ENCODE measurements at regions not wholly inside any gene's neighbourhood (a gene's known extent, or its start where the extent isn't known, plus 50 kb on each side); places are given as distances from the start of the nearest gene placed in this dataset.
"Not testable (repeated sequence)": the region's sequence is repeated elsewhere in the genome, so short reads cannot be mapped to it uniquely, and the experiment has no call there.

DNA sequence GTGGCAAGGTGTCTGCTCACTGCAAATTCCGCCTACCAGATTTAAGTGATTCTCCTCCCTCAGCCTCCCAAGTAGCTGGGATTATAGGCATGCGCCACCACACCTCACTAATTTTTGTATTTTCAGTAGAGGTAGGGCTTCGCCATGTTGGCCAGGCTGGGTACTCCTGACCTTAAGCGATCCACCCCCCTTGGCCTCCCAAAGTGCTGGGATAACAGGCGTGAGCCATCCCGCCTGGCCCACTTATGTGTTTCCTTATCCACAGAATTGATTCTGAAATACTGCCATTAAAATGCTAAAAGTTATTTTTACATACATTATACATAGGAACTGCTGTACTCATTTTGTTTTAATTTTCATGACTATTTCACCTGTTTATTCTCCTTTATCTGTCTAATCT lies 529.7 kb upstream of the CDH7 start:
- POLR2A ChIA-PET, result no interaction called here
- H3K27me3 Mint-ChIP-seq, result no peaks in the 10 kb centered on the region
- no peaks in the 10 kb centered on the region for H3K4me1 Mint-ChIP-seq
- peaks cover 2% of the 10 kb centered on the region for H3K9me3 Mint-ChIP-seq
- H3K36me3 Mint-ChIP-seq, result no peaks in the 10 kb centered on the region
- no peak overlapping the region for H3K4me3 Mint-ChIP-seq
- DNase-seq (no peak), ATAC-seq (ENCODE audit: low read depth) (no peak)
- no peak overlapping the region for H3K27ac Mint-ChIP-seq

DNA sequence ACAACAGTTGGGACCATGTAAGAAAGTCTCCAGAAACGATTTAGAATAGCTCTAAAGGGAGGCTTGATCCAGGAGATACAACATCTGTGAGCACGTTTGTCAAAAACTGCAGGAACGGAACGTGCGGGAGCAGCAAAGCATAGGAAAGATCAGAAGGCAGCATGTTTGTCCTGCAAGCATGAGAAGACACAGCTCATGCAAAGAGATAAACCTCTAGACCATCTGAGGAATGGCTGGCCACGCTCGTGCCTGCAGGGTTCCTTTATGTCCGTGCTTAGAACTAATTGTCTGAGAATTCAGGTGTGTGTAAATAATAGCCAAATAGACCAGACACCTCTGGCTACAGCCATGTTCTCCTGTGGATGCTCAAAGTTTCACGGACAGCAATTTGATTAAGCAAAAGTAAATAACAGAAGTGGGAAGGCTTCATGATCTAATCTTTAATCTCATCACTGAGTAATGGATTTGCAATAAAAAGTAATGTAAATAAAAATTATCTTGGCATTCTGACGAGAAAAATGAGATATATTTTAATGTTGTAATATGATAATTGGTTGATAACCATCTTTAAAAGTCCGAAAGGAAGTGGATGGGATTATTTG lies 534.8 kb upstream of the CDH7 start:
- POLR2A ChIA-PET, result no interaction called here
- peaks cover 2% of the 10 kb centered on the region for H3K9me3 Mint-ChIP-seq
- no peaks in the 10 kb centered on the region for H3K4me1 Mint-ChIP-seq
- DNase-seq (no peak), ATAC-seq (ENCODE audit: low read depth) (no peak)
- H3K27ac Mint-ChIP-seq, result no peak overlapping the region
- H3K36me3 Mint-ChIP-seq, result no peaks in the 10 kb centered on the region
- no peak overlapping the region for H3K4me3 Mint-ChIP-seq
- H3K27me3 Mint-ChIP-seq, result no peaks in the 10 kb centered on the region

DNA sequence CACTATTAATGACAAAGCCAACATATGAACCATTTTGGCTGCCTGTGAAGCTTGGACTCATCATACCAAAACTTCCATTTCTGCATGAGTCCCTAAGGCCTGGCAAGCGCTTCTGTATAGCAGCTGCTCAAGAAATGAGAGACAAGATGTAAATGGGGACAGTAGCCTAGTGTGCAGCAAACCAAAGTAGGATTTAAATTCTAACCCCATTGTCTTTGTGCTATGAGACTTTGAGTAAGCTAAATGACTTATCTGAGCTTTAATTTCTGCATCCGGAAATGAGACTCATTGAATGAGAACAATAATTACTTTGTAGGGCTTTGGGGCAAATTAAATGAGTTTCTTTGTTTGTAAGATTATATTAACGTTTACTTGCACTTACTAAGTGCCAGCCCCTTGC lies 536.4 kb upstream of the CDH7 start:
- Mint-ChIP-seq H3K4me3 (no peak overlapping the region), H3K27ac (no peak overlapping the region), H3K4me1 (no peaks in the 10 kb centered on the region), H3K36me3 (no peaks in the 10 kb centered on the region), H3K27me3 (no peaks in the 10 kb centered on the region), H3K9me3 (peaks cover 4% of the 10 kb centered on the region)
- no peak for ATAC-seq (ENCODE audit: low read depth)
- POLR2A ChIA-PET, result no interaction called here
- DNase-seq, result no peak

DNA sequence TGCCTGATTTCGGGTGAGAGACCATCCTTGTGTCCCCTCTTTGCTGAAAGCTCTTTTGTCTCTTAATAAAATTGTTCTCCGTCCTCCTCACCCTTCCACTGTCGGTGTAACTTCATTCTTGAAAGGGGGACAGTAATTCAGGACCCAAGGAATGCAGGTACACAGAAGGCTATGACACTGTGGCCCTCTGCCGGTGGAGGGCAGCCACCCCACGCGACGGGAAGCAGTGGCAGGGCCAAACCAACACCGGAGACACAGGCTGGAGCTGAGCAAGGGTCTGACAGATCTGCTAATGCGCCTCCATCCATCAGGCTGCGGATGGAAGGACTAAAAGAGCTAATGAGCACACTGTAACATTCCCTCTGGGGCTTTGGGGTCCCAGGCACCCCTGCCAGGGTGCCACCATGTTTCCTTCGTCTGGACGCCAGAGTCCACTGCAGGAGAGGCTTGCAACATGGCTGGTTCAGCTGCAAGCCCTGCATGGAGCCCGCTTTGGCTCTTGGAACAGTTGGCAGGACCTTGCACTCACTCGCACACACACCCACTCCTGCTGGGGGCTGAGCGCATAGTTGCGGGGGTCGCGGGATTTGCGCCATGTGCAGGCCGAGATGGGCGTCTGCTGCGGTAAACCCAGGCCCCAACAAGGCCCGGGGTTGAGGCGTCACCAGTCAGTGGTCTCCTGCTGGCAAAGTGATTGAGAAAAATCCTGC lies 544.1 kb upstream of the CDH7 start:
- POLR2A ChIA-PET, result no interaction called here
- H3K27ac Mint-ChIP-seq, result no peak overlapping the region
- no peak overlapping the region for H3K4me3 Mint-ChIP-seq
- no peaks in the 10 kb centered on the region for H3K4me1 Mint-ChIP-seq
- H3K9me3 Mint-ChIP-seq, result peaks cover 2% of the 10 kb centered on the region
- no peaks in the 10 kb centered on the region for H3K27me3 Mint-ChIP-seq
- ATAC-seq (ENCODE audit: low read depth) (no peak), DNase-seq (no peak)
- no peaks in the 10 kb centered on the region for H3K36me3 Mint-ChIP-seq

DNA sequence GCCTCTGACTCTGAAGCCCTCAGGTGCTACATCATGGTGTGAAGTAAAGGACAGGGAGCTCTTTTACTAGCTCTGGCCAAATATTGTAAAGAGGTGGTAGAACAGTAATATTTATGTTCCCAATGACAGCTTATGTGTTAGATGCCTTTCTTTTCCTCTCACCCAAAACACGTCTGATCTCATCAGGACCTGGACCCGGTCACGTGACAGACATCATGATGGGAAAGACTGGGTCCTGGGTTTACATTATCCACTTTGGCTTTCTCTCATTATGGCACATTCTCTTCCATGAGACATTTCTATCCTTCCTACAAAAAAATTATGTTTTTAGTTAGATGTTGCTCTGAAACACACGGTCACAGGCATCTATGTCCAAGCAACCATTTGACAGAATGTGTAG lies 548.7 kb upstream of the CDH7 start:
- POLR2A ChIA-PET, result no interaction called here
- no peak overlapping the region for H3K27ac Mint-ChIP-seq
- H3K36me3 Mint-ChIP-seq, result no peaks in the 10 kb centered on the region
- no peak for DNase-seq
- H3K4me1 Mint-ChIP-seq, result no peaks in the 10 kb centered on the region
- no peak overlapping the region for H3K4me3 Mint-ChIP-seq
- ATAC-seq (ENCODE audit: low read depth), result no peak
- H3K9me3 Mint-ChIP-seq, result peaks cover 2% of the 10 kb centered on the region
- H3K27me3 Mint-ChIP-seq, result no peaks in the 10 kb centered on the region

DNA sequence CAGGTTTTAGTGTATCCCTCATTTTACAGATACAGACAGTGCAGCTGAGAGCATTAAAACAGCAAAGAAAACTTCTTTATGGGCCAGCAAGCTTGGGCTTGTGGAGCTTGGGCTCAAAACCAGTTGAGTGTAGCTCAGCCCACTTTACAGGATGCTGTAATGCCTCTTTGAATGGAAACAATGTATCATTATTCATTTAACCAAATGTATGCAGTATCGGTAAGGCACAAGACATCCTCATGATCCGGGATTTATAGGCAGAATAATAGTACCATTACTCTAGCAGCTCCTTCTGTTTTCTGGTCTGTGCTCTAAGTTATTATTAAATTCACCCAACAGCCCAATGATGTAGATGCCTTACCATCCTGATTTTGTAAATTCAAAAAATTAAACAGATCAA lies 575.1 kb upstream of the CDH7 start:
- H3K4me3 Mint-ChIP-seq, result no peak overlapping the region
- DNase-seq (no peak), ATAC-seq (ENCODE audit: low read depth) (no peak)
- H3K9me3 Mint-ChIP-seq, result peaks cover 2% of the 10 kb centered on the region
- POLR2A ChIA-PET, result no interaction called here
- H3K36me3 Mint-ChIP-seq, result no peaks in the 10 kb centered on the region
- no peaks in the 10 kb centered on the region for H3K27me3 Mint-ChIP-seq
- H3K4me1 Mint-ChIP-seq, result no peaks in the 10 kb centered on the region
- H3K27ac Mint-ChIP-seq, result no peak overlapping the region

DNA sequence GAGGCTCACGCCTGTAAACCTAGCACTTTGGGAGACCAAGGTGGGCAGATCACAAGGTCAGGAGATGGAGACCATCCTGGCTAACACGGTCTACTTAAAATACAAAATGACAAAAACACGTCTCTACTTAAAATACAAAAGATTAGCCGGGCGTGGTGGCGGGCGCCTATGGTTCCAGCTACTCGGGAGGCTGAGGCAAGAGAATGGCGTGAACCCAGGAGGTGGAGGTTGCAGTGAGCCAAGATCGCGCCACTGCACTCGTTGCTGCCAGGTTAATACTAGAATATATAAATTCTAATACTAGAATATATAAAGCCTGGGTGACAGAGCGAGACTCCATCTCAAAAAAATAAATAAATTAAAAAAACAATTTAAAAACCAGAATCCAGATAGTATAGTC lies 588.7 kb upstream of the CDH7 start:
- H3K27ac Mint-ChIP-seq; POLR2A ChIA-PET; DNase-seq; H3K27me3 Mint-ChIP-seq; H3K9me3 Mint-ChIP-seq; ATAC-seq (ENCODE audit: low read depth); H3K4me3 Mint-ChIP-seq; H3K36me3 Mint-ChIP-seq; H3K4me1 Mint-ChIP-seq: not testable (repeated sequence)

DNA sequence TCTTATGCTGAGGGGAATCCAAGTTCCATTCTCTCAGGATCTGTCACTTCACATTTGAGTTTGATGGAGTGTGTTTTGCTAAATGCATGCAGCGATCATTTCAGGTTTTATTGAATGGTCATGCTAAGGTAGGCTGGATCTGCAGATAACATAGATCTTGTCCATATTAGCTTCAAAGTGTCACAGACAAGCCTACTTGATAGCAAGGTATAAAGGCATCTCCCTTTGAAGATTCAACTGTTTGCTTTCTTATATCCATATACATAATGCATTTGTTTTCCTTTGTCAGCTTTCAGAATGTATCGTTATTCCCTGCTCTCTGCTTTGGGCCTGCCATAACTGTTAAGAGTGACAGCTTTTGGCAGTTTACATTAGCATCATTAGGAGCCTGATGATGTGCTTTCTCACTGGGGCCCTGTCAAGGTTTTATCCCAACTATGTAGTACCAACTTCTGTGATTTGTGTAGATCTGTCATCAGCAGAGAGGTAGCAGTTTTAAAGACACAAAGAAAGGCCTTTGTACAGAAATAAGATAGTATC lies 604.3 kb upstream of the CDH7 start:
- no peak overlapping the region for H3K27ac Mint-ChIP-seq
- no peaks in the 10 kb centered on the region for H3K4me1 Mint-ChIP-seq
- DNase-seq (no peak), ATAC-seq (ENCODE audit: low read depth) (no peak)
- H3K4me3 Mint-ChIP-seq, result no peak overlapping the region
- no peaks in the 10 kb centered on the region for H3K36me3 Mint-ChIP-seq
- H3K27me3 Mint-ChIP-seq, result no peaks in the 10 kb centered on the region
- POLR2A ChIA-PET, result no interaction called here
- peaks cover 5% of the 10 kb centered on the region for H3K9me3 Mint-ChIP-seq

DNA sequence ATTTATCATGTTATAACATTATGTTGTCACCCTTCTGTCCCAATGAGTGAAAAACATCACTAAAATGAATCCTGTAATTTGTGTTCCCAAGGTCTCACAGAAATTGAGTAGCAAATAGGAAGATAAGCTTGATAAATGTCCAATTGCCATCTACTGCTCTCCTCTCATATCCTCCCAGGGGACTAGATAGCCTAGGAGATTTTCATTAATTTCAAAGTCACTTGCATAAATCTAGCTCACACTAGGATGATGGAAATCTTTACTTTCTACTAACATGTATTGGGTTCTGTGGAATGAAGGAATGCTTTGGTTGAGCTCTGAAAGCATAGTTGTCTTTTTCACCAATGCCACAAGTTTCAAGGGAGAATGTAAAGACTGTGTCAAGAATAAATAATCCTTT lies 605.5 kb upstream of the CDH7 start:
- DNase-seq (no peak), ATAC-seq (ENCODE audit: low read depth) (no peak)
- Mint-ChIP-seq H3K36me3 (no peaks in the 10 kb centered on the region), H3K4me3 (no peak overlapping the region), H3K9me3 (peaks cover 5% of the 10 kb centered on the region), H3K27ac (no peak overlapping the region), H3K27me3 (no peaks in the 10 kb centered on the region), H3K4me1 (no peaks in the 10 kb centered on the region)
- POLR2A ChIA-PET, result no interaction called here

DNA sequence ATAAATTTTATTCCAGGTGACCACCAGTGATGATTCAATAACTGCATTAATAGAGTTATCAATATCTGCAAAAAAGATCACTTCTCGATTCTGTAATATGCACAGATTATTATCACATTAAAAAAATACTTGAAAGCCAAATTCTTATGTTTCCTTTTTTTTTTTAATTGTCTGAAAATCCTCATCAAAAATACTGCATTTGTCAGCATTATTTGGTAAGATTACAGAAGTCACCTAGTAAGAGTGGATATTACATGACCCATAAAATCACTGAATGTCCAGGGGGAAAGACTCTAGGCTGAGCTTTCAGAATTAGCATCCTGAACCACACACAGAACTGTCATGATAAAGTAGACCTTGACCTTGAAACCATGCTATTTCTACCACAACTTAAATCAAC lies 617.2 kb upstream of the CDH7 start:
- Mint-ChIP-seq H3K27me3 (no peaks in the 10 kb centered on the region), H3K9me3 (peaks cover 3% of the 10 kb centered on the region), H3K4me3 (no peak overlapping the region), H3K36me3 (no peaks in the 10 kb centered on the region), H3K4me1 (no peaks in the 10 kb centered on the region), H3K27ac (no peak overlapping the region)
- DNase-seq (no peak), ATAC-seq (ENCODE audit: low read depth) (no peak)
- POLR2A ChIA-PET, result no interaction called here

DNA sequence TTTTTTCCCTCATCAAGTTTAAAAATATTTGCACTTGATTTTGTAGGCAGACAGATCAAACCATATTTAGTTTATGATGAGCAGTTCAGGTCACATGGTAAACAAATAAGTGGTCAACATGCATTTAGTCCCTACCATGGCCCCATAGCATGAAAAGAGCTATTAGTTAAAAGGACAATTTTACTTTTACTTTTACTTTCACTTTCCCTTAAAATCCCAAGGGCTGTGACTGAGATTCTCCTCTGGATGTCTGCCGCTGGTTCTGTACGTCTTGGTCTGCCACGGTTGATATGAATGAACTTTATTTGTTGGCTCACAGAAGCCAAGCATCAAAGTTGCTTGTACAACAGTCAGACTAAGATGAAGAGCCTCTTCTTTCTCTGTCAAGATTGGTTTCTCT lies 626.2 kb upstream of the CDH7 start:
- Mint-ChIP-seq H3K27me3 (no peaks in the 10 kb centered on the region), H3K4me1 (no peaks in the 10 kb centered on the region), H3K9me3 (peaks cover 8% of the 10 kb centered on the region), H3K36me3 (no peaks in the 10 kb centered on the region), H3K27ac (no peak overlapping the region), H3K4me3 (no peak overlapping the region)
- ATAC-seq (ENCODE audit: low read depth), result no peak
- POLR2A ChIA-PET, result no interaction called here
- no peak for DNase-seq

DNA sequence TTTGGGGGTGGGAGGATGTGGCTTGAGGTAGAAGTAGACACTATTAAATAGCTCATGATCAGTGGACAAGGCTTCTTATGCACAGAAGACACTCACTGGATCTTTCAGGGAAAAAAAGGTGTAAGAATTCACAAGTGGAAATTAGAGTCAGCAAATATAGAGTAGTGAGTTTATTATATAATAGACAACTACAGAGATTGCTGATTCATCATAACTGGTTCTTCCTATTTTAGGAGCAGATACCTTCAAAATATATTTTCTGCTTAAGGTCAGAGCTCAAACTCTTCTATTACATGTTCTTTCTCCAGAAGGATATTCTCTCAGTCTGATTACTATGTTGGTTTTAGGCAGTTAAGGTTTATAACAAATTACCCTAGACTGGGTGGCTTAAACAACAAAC lies 646.9 kb upstream of the CDH7 start:
- POLR2A ChIA-PET, result no interaction called here
- no peak for DNase-seq
- H3K36me3 Mint-ChIP-seq, result no peaks in the 10 kb centered on the region
- H3K9me3 Mint-ChIP-seq, result peaks cover 1% of the 10 kb centered on the region
- ATAC-seq (ENCODE audit: low read depth), result no peak
- no peaks in the 10 kb centered on the region for H3K27me3 Mint-ChIP-seq
- no peak overlapping the region for H3K4me3 Mint-ChIP-seq
- no peaks in the 10 kb centered on the region for H3K4me1 Mint-ChIP-seq
- H3K27ac Mint-ChIP-seq, result no peak overlapping the region

DNA sequence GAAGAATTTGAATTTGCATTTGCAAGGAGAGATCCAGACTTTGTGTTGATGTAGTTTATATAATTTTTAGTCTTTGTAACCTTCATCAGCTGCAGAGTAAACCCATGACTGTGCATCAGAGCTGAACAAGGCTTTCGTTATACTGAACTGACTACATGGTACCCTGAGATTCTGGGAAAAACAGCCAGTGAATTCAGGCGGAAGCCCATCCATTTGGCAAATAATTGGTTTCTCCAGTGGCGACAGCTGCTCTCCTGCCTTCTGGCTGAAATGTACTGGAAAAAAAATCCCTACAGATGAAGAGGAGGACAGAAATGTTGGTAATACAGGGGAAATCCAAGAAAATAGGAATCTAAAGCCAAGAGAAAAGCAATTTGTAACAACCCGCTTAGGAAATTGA lies 657.5 kb upstream of the CDH7 start:
- Mint-ChIP-seq H3K4me1 (no peaks in the 10 kb centered on the region), H3K27ac (no peak overlapping the region), H3K27me3 (no peaks in the 10 kb centered on the region), H3K36me3 (no peaks in the 10 kb centered on the region), H3K9me3 (peaks cover 3% of the 10 kb centered on the region), H3K4me3 (no peak overlapping the region)
- no peak for DNase-seq
- POLR2A ChIA-PET, result no interaction called here
- no peak for ATAC-seq (ENCODE audit: low read depth)

DNA sequence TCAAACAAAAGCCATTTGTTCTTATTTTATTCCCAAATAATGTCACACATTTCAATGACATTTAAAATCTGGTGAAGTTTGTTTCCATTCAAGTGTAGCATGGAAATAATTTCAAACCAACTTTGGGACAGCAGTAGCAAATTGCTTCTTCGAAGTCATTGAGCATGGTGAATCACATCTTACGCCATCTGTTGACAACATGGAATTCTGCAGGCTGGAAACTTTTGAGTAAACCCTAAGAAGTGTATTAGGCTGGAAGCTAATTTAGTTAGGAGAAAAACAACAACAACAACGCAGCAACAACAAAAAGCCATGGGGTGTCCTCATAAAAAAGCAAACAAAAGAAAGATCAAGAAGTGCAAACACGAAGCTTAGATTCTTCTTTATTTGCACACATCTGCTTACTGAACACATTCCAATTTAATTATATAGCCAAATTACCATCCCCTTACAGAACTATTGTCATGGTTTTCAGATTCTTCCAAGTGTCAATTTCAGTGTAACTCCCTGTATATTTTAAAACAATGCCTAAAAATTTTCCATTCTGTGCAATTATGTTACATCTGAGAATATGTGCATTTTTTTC lies 659.0 kb upstream of the CDH7 start:
- ATAC-seq (ENCODE audit: low read depth), result no peak
- Mint-ChIP-seq H3K27ac (no peak overlapping the region), H3K4me1 (no peaks in the 10 kb centered on the region), H3K9me3 (peaks cover 3% of the 10 kb centered on the region), H3K36me3 (no peaks in the 10 kb centered on the region), H3K27me3 (no peaks in the 10 kb centered on the region), H3K4me3 (no peak overlapping the region)
- POLR2A ChIA-PET, result no interaction called here
- DNase-seq, result no peak

Data from activated naive CD8-positive, alpha-beta T cell treated with anti-CD3 and anti-CD28 coated beads, Interleukin-2, amount 10 ng/mL, durations not matched to agents 7 days and 5 days (primary cell).